ENCODE measurements at regions not wholly inside any gene's neighbourhood (a gene's known extent, or its start where the extent isn't known, plus 50 kb on each side); places are given as distances from the start of the nearest gene placed in this dataset.
A peak's percentile ranks its signal among the peaks of the same experiment; 100 is the strongest.

DNA sequence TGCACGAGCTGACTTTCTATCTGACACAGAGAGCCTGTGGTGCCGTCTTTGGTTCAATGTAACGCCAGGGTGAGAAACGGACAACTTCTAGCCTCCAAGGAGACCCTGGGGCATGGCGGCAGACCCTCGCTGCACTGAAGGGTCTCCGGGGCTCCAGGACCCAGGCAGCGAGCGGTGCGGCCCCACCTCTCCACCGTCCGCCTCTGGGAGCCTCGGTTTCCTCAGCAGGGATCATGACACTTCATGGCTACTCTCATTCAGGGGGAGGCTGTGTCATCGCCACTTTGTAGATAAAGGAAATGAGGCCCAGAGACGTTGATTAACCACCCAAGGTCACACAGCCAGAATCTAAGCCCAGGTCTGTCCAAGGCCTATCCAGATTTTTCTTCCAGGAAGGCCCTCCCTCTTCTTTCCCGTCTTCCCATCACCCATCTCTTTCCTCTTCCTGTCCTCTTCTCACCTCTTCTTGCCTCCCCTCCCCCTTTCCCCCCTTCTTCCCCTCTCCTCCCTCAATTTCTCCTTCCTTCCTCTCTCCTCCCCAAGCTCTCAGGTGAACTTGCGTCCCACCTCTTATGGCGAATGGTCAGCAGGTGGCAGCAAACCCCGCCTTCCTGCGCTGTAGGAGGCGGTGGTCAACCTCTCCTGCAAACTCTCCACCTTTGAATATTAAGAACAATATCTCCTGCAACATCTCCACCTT is 69.3 kb upstream of the HMX1 start:
- Histone ChIP-seq H2AFZ (no peak overlapping the region), H3K4me3 (no peak overlapping the region), H3K4me2 (no peak overlapping the region), H3K27me3 (ENCODE audit: insufficient read depth) (no peaks in the 10 kb centered on the region), H3F3A (replicated peaks; ENCODE audit: low read depth) (no peaks in the 10 kb centered on the region), H4K20me1 (replicated peaks; ENCODE audit: insufficient read depth) (no peaks in the 10 kb centered on the region), H3K9me2 (ENCODE audit: insufficient read depth) (no peaks in the 10 kb centered on the region), H3K36me3 (ENCODE audit: insufficient read depth) (no peaks in the 10 kb centered on the region), H3K4me1 (ENCODE audit: insufficient read depth) (peaks cover 7% of the 10 kb centered on the region; the same call in 1 of the 2 replicates), H3K27ac (ENCODE audit: low read depth) (no peak overlapping the region), H3K79me2 (replicated peaks; ENCODE audit: insufficient read depth) (no peaks in the 10 kb centered on the region)
- Mint-ChIP-seq H3K27me3 (ENCODE audit: insufficient read depth, low read depth, poor library complexity) (peaks cover 7% of the 10 kb centered on the region), H3K4me1 (peaks cover 9% of the 10 kb centered on the region), H3K27ac (no peak overlapping the region), H3K4me3 (no peak overlapping the region), H3K36me3 (ENCODE audit: low read depth) (no peaks in the 10 kb centered on the region), H3K9me3 (no peaks in the 10 kb centered on the region; the same call in 2 of the 3 replicates)
- TF ChIP-seq JUNB (IDR thresholded peaks at IDR 0.05; ENCODE audit: unreplicated experiment) = no peak
- no peak for TF ChIP-seq EZH2 (IDR thresholded peaks at IDR 0.05; ENCODE audit: low read depth, unreplicated experiment)
- TF ChIP-seq ZNF331 (CRISPR knock-in tag; IDR thresholded peaks at IDR 0.05; ENCODE audit: low read depth) = no peak
- TF ChIP-seq, protein P1, sequence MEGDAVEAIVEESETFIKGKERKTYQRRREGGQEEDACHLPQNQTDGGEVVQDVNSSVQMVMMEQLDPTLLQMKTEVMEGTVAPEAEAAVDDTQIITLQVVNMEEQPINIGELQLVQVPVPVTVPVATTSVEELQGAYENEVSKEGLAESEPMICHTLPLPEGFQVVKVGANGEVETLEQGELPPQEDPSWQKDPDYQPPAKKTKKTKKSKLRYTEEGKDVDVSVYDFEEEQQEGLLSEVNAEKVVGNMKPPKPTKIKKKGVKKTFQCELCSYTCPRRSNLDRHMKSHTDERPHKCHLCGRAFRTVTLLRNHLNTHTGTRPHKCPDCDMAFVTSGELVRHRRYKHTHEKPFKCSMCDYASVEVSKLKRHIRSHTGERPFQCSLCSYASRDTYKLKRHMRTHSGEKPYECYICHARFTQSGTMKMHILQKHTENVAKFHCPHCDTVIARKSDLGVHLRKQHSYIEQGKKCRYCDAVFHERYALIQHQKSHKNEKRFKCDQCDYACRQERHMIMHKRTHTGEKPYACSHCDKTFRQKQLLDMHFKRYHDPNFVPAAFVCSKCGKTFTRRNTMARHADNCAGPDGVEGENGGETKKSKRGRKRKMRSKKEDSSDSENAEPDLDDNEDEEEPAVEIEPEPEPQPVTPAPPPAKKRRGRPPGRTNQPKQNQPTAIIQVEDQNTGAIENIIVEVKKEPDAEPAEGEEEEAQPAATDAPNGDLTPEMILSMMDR (conservative IDR thresholded peaks at IDR 0.05; ENCODE audit: low read depth in 2 of 2) = peak; percentile 83 to 86
- ATAC-seq (peak; percentile 76), DNase-seq (ENCODE audit: low spot score) (peak; percentile 73)

DNA sequence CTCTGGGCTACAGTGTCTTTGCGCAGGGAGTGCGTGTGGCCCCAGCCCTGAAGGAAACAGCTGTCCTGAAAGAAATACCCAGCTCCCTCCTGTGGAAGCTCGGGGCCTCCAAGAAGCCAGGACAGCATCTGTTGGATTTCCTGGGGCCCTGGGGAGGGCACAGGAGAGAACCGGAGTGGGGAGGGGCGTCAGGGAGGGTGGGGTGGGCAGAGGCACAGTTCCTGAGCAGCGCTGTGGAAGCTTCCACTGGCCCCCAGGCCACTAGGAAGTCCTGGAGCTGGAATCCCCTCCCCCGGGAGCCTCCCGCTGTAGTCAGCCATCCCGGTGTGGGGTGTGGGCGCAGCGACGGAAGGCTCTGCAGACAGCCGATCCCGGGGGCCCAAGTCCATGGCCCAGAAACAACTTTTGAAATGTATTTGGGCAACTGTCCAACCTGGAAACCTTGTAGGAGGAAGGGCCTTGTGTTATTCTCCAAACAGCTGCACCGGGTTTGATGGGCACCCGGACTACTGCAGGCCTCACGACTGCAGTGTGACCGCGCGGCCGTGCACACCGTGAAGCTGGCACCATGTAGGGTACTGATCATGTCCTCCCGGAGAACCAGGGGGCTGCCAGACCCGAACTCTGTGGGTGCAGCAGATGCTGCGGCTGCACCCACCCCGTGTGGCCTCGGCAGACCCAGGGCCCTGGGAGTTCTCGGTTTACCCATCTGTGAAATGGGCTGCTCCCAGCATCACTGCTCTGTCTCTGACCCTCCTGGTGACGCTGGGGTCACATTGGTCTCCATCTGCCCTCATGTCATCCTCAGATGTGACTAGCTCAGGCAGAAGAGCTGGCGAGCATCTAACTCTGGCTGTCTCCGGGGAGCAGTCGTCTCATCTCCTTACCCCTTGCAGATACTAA is 68.5 kb upstream of the HMX1 start:
- H3K9me3 Mint-ChIP-seq = peaks cover 1% of the 10 kb centered on the region; the same call in 1 of the 3 replicates
- H3K9me2 ChIP-seq (ENCODE audit: insufficient read depth) = no peaks in the 10 kb centered on the region
- no peaks in the 10 kb centered on the region for H3K27me3 ChIP-seq (ENCODE audit: insufficient read depth)
- no peaks in the 10 kb centered on the region for H3F3A ChIP-seq (replicated peaks; ENCODE audit: low read depth)
- H3K27me3 Mint-ChIP-seq (ENCODE audit: insufficient read depth, low read depth, poor library complexity) = peaks cover 9% of the 10 kb centered on the region
- H3K4me1 ChIP-seq (ENCODE audit: insufficient read depth) = peaks cover 7% of the 10 kb centered on the region; the same call in 1 of the 2 replicates
- H3K79me2 ChIP-seq (replicated peaks; ENCODE audit: insufficient read depth) = no peaks in the 10 kb centered on the region
- H3K4me3 ChIP-seq = peak overlapping the region; percentile 37; the same call in 1 of the 2 replicates
- peak overlapping the region; percentile 74 for H3K4me2 ChIP-seq
- DNase-seq (ENCODE audit: low spot score) = peak; percentile 37
- H3K36me3 ChIP-seq (ENCODE audit: insufficient read depth) = no peaks in the 10 kb centered on the region
- H3K27ac ChIP-seq (ENCODE audit: low read depth) = no peak overlapping the region
- H3K27ac Mint-ChIP-seq = no peak overlapping the region
- no peaks in the 10 kb centered on the region for H4K20me1 ChIP-seq (replicated peaks; ENCODE audit: insufficient read depth)
- peak overlapping the region; percentile 85 for H2AFZ ChIP-seq
- ATAC-seq = peak; percentile 70
- no peaks in the 10 kb centered on the region for H3K36me3 Mint-ChIP-seq (ENCODE audit: low read depth)
- H3K4me1 Mint-ChIP-seq = peaks cover 3% of the 10 kb centered on the region
- H3K4me3 Mint-ChIP-seq = no peak overlapping the region
- TF ChIP-seq, protein P1 (conservative IDR thresholded peaks at IDR 0.05; ENCODE audit: low read depth in 2 of 2) = no peak
- no peak for TF ChIP-seq EZH2phosphoT487 (IDR thresholded peaks at IDR 0.05; ENCODE audit: unreplicated experiment)
- TF ChIP-seq JUNB (IDR thresholded peaks at IDR 0.05; ENCODE audit: unreplicated experiment) = no peak
- no peak for TF ChIP-seq ZNF114 (CRISPR knock-in tag; IDR thresholded peaks at IDR 0.05)
- no peak for TF ChIP-seq ZNF331 (CRISPR knock-in tag; IDR thresholded peaks at IDR 0.05; ENCODE audit: low read depth)
- TF ChIP-seq POLR2AphosphoS5 (IDR thresholded peaks at IDR 0.05; ENCODE audit: low read depth) = no peak
- TF ChIP-seq NANOG (IDR thresholded peaks at IDR 0.05; ENCODE audit: borderline replicate concordance) = no peak
- no peak for TF ChIP-seq EZH2 (IDR thresholded peaks at IDR 0.05; ENCODE audit: low read depth, unreplicated experiment)
- no peak for TF ChIP-seq CREB1 (CRISPR knock-in tag; IDR thresholded peaks at IDR 0.05; ENCODE audit: low read depth)
- no peak for TF ChIP-seq STAT1 (IDR thresholded peaks at IDR 0.05; ENCODE audit: unreplicated experiment)
- TF ChIP-seq, protein P2, sequence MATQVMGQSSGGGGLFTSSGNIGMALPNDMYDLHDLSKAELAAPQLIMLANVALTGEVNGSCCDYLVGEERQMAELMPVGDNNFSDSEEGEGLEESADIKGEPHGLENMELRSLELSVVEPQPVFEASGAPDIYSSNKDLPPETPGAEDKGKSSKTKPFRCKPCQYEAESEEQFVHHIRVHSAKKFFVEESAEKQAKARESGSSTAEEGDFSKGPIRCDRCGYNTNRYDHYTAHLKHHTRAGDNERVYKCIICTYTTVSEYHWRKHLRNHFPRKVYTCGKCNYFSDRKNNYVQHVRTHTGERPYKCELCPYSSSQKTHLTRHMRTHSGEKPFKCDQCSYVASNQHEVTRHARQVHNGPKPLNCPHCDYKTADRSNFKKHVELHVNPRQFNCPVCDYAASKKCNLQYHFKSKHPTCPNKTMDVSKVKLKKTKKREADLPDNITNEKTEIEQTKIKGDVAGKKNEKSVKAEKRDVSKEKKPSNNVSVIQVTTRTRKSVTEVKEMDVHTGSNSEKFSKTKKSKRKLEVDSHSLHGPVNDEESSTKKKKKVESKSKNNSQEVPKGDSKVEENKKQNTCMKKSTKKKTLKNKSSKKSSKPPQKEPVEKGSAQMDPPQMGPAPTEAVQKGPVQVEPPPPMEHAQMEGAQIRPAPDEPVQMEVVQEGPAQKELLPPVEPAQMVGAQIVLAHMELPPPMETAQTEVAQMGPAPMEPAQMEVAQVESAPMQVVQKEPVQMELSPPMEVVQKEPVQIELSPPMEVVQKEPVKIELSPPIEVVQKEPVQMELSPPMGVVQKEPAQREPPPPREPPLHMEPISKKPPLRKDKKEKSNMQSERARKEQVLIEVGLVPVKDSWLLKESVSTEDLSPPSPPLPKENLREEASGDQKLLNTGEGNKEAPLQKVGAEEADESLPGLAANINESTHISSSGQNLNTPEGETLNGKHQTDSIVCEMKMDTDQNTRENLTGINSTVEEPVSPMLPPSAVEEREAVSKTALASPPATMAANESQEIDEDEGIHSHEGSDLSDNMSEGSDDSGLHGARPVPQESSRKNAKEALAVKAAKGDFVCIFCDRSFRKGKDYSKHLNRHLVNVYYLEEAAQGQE (IDR thresholded peaks at IDR 0.05; ENCODE audit: unreplicated experiment) = no peak
- TF ChIP-seq, protein P3, sequence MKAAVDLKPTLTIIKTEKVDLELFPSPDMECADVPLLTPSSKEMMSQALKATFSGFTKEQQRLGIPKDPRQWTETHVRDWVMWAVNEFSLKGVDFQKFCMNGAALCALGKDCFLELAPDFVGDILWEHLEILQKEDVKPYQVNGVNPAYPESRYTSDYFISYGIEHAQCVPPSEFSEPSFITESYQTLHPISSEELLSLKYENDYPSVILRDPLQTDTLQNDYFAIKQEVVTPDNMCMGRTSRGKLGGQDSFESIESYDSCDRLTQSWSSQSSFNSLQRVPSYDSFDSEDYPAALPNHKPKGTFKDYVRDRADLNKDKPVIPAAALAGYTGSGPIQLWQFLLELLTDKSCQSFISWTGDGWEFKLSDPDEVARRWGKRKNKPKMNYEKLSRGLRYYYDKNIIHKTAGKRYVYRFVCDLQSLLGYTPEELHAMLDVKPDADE (IDR thresholded peaks at IDR 0.05) = no peak
